ENCODE measurements at regions not wholly inside any gene's neighbourhood (a gene's known extent, or its start where the extent isn't known, plus 50 kb on each side); places are given as distances from the start of the nearest gene placed in this dataset.

DNA sequence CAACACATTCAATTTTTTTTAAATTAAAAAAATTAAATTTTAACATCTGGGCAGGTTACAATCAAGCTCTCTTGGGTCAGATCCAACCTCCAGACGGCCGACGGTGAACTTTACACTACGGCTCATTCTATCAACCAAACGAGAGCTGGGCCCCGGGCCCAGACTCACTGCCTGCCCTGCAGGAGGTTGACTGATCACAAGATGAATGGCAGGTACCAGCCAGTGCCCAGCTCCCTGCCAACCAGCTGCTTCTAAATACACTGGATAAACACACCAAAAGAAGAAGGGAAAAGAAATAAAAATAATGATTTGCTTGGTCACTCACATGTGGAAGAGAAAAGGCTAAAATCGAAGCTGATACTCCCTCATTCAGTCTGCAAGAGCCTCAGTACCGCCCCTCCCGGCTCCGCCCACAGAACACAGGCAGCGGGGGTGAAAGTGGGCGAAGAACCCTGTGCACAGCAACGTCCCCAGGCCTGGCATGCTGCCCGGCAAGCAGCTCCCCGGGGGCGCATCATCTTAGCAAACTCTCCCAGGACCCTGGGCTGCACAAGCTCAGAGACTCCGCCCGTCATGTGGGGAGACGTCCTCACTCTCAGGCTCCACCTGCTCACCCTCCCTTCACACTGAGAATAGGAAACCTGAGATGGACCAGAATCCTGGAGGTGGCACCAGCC lies 303.4 kb downstream of the SHANK2 start (continued):
- TF ChIP-seq, protein P1, sequence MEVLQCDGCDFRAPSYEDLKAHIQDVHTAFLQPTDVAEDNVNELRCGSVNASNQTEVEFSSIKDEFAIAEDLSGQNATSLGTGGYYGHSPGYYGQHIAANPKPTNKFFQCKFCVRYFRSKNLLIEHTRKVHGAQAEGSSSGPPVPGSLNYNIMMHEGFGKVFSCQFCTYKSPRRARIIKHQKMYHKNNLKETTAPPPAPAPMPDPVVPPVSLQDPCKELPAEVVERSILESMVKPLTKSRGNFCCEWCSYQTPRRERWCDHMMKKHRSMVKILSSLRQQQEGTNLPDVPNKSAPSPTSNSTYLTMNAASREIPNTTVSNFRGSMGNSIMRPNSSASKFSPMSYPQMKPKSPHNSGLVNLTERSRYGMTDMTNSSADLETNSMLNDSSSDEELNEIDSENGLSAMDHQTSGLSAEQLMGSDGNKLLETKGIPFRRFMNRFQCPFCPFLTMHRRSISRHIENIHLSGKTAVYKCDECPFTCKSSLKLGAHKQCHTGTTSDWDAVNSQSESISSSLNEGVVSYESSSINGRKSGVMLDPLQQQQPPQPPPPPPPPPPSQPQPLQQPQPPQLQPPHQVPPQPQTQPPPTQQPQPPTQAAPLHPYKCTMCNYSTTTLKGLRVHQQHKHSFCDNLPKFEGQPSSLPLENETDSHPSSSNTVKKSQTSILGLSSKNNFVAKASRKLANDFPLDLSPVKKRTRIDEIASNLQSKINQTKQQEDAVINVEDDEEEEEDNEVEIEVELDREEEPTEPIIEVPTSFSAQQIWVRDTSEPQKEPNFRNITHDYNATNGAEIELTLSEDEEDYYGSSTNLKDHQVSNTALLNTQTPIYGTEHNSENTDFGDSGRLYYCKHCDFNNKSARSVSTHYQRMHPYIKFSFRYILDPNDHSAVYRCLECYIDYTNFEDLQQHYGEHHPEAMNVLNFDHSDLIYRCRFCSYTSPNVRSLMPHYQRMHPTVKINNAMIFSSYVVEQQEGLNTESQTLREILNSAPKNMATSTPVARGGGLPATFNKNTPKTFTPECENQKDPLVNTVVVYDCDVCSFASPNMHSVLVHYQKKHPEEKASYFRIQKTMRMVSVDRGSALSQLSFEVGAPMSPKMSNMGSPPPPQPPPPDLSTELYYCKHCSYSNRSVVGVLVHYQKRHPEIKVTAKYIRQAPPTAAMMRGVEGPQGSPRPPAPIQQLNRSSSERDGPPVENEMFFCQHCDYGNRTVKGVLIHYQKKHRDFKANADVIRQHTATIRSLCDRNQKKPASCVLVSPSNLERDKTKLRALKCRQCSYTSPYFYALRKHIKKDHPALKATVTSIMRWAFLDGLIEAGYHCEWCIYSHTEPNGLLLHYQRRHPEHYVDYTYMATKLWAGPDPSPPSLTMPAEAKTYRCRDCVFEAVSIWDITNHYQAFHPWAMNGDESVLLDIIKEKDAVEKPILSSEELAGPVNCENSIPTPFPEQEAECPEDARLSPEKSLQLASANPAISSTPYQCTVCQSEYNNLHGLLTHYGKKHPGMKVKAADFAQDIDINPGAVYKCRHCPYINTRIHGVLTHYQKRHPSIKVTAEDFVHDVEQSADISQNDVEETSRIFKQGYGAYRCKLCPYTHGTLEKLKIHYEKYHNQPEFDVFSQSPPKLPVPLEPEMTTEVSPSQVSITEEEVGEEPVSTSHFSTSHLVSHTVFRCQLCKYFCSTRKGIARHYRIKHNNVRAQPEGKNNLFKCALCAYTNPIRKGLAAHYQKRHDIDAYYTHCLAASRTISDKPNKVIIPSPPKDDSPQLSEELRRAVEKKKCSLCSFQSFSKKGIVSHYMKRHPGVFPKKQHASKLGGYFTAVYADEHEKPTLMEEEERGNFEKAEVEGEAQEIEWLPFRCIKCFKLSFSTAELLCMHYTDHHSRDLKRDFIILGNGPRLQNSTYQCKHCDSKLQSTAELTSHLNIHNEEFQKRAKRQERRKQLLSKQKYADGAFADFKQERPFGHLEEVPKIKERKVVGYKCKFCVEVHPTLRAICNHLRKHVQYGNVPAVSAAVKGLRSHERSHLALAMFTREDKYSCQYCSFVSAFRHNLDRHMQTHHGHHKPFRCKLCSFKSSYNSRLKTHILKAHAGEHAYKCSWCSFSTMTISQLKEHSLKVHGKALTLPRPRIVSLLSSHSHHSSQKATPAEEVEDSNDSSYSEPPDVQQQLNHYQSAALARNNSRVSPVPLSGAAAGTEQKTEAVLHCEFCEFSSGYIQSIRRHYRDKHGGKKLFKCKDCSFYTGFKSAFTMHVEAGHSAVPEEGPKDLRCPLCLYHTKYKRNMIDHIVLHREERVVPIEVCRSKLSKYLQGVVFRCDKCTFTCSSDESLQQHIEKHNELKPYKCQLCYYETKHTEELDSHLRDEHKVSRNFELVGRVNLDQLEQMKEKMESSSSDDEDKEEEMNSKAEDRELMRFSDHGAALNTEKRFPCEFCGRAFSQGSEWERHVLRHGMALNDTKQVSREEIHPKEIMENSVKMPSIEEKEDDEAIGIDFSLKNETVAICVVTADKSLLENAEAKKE (CRISPR knock-in tag; IDR thresholded peaks at IDR 0.05) = no peak
- TF ChIP-seq NANOG (IDR thresholded peaks at IDR 0.05; ENCODE audit: borderline replicate concordance) = no peak
- no peak for TF ChIP-seq JUNB (IDR thresholded peaks at IDR 0.05; ENCODE audit: unreplicated experiment)
- TF ChIP-seq EZH2phosphoT487 (IDR thresholded peaks at IDR 0.05; ENCODE audit: unreplicated experiment) = no peak
- TF ChIP-seq STAT1 (IDR thresholded peaks at IDR 0.05; ENCODE audit: unreplicated experiment) = no peak
- TF ChIP-seq, protein P2, sequence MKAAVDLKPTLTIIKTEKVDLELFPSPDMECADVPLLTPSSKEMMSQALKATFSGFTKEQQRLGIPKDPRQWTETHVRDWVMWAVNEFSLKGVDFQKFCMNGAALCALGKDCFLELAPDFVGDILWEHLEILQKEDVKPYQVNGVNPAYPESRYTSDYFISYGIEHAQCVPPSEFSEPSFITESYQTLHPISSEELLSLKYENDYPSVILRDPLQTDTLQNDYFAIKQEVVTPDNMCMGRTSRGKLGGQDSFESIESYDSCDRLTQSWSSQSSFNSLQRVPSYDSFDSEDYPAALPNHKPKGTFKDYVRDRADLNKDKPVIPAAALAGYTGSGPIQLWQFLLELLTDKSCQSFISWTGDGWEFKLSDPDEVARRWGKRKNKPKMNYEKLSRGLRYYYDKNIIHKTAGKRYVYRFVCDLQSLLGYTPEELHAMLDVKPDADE (IDR thresholded peaks at IDR 0.05) = no peak

DNA sequence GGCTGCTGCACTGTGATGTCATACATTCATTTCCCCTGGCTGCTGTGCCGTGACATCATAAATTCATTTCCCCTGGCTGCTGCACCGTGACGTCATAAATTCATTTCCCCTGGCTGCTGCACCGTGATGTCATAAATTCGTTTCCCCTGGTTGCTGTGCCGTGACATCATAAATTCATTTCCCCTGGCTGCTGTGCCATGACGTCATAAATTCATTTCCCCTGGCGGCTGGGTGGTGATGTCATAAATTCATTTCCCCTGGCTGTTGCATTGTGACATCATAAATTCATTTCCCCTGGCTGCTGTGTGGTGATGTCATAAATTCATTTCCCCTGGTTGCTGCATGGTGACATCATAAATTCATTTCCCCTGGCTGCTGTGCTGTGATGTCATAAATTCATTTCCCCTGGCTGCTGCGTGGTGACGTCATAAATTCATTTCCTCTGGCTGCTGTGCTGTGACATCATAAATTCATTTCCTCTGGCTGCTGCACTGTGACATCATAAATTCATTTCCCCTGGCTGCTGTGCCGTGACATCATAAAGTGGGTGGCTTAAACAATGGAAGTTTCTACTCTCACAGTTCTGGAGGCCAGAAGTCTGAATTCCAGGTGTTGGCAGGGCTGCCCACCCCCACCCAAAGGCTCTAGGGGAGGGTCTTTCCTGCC lies 301.1 kb downstream of the SHANK2 start:
- H3K4me3 Mint-ChIP-seq = no peak overlapping the region
- H3K36me3 Mint-ChIP-seq (ENCODE audit: low read depth) = peaks cover 41% of the 10 kb centered on the region
- no peak for TF ChIP-seq STAT1 (IDR thresholded peaks at IDR 0.05; ENCODE audit: unreplicated experiment)
- no peak for TF ChIP-seq NANOG (IDR thresholded peaks at IDR 0.05; ENCODE audit: borderline replicate concordance)
- TF ChIP-seq, protein P1 (CRISPR knock-in tag; IDR thresholded peaks at IDR 0.05) = no peak

More for the DNA sequence above, 301.1 kb downstream of the SHANK2 start:
- Mint-ChIP-seq H3K4me1 (no peaks in the 10 kb centered on the region), H3K27me3 (ENCODE audit: insufficient read depth, low read depth, poor library complexity) (peaks cover 5% of the 10 kb centered on the region), H3K9me3 (peaks cover 10% of the 10 kb centered on the region), H3K27ac (no peak overlapping the region)
- Histone ChIP-seq H4K20me1 (replicated peaks; ENCODE audit: insufficient read depth) (peaks cover 5% of the 10 kb centered on the region; the same call in 1 of the 2 replicates), H3K9me2 (ENCODE audit: insufficient read depth) (no peaks in the 10 kb centered on the region), H3K4me2 (no peak overlapping the region), H3K36me3 (ENCODE audit: insufficient read depth) (no peaks in the 10 kb centered on the region), H3K27me3 (ENCODE audit: insufficient read depth) (no peaks in the 10 kb centered on the region), H2AFZ (no peak overlapping the region), H3F3A (replicated peaks; ENCODE audit: low read depth) (no peaks in the 10 kb centered on the region), H3K4me3 (no peak overlapping the region), H3K79me2 (replicated peaks; ENCODE audit: insufficient read depth) (no peaks in the 10 kb centered on the region), H3K27ac (ENCODE audit: low read depth) (no peak overlapping the region), H3K4me1 (ENCODE audit: insufficient read depth) (no peaks in the 10 kb centered on the region)
- DNase-seq (ENCODE audit: low spot score) = no peak
- no peak for ATAC-seq

All from GM23338 (cell line).